Stimulated activated CD4-positive, alpha-beta T cell treated with anti-CD3 and anti-CD28 coated beads, Interleukin-12 subunit alpha, Interleukin-12 subunit beta, amount 100 ng/mL, for 24 hours (primary cell): ENCODE measurements at regions not wholly inside any gene's neighbourhood (a gene's known extent, or its start where the extent isn't known, plus 50 kb on each side); places are given as distances from the start of the nearest gene placed in this dataset.

Source experiments
- DNase-seq, 2 experiments: peaks; one replicate each; pipeline ENCODE4 v3.0.0-alpha.2; 2020; ENCODE audit warnings: low read depth in 2 of 2

DNA sequence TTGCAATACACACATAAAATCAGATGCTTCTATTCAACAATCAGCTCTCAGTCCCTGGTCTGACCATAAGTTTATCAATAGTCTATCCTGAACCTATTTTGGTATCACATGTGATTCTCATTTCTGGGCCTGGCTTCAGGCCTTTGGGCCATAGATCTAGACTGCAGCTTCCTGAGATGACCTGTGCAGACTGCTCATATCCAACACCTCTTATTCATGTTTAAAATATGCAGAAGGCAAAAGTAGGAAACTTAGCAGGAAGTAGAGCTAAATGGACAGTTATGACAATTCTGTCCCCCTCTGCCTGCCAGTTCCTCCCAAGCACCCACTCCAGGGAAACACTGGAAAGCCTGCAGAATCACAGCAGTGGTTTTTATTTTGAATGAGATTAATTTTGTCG, 53.3 kb downstream of the C7orf25 start:
- DNase-seq, result no peak

DNA sequence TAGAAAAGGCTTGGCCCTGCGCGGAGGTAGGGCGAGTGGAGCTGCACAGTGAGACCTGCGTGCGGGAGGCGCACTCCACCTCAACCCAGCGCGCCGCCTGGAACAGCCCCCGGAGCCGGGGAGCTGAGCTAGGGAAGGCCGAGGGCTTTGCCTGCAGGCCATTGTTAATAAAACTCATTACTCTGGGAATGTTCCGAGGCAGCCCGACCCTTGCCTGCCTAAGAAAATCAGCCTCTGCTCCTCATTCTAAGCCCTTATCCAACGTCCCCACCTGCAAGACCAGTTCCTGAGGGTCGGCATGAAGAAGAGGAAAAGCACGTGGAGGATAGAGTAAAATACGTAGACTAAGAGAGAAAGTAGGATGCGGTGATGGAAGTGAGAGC, 55.3 kb downstream of the C7orf25 start:
- DNase-seq, result no peak

DNA sequence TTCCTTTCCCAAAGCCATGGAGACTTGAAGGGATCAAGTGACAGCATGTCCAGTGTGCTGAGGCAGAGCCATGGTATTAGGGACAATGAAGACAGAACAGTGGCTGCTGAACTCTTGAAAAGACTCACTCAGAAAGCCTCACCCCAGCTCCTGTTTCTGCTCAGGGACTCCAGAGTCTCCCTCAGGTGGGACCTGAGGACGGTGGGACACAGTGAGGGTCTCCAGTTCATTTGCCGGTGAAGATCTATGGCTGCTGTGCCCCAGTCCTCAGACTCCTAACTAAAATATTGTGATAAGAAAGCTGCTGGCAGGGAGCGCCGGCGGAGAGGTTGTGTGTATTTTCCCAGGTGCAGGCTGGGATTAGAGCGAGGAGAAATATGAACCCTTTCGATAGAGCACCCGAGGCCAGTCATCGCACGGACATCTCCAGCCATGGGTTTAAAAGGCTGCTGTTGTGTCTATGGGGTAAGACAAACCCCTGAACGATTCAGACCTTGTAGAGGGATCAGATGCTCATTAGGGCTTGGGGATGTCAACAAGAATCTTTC, 57.2 kb downstream of the C7orf25 start:
- DNase-seq, result no peak

DNA sequence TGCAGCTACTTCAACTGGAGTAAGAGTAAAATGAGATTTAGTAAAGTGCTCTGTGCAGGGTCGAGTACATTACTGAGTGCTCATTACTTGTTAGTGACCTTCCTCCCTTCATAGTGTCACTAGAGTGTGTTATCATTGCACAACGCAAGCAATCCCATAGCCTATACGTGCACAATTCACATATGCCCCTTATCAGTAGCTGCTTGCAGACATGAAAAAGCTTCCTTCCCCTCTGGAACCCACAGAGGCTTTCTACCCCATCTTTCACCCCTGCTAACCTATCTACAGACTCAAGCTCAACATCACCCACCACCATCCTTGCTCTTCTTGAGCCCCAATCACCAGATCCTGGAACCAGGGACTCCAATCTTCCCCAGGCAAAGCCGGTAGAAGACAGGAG, 59.3 kb downstream of the C7orf25 start:
- DNase-seq, result no peak

DNA sequence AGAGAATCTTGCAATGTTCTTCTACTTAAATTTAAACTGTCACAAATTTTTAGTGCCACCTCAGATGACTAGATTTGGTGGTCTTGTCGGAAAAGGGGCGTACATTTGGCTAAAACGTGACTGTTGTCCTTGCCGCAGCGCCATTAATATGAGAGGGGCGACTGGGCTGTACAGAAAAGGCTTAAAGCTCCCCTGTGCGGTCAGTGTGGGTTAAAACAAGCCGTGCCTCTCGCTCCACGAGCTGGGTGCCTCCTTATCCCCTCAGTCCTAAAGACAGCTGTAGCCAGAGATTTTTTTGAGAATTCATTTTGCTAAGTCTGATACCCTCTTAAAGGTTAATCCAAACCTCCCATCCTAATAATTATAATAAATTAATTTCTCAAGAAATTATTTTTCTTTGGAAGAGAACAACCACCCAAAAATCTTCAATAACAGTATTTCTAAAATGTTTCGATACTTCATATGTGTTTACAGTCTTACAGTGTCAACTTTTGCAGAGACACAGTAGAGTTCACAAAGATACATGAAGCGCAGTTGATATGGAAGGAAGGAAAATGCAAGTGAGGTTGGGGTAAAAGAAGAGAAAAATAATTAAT, 68.6 kb downstream of the C7orf25 start:
- no peak for DNase-seq

DNA sequence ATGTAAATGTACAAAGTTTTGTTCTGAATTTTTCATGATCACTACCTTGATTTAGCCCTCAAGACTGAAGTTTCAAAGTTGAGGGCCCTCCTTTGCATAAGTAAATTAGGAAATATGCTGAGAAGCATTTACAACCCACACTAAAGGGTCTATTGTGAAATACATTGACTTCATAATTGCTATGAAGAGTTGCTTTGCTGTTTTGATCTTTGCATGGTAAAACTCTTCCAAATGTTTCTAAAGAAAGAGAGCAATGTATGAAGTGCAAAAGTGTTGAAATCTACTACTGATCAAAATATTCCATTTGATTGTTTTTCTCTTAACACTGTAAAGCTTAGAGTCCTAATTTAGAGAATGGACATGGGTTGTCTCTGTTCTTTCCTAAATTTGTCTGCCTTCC, 77.2 kb downstream of the C7orf25 start:
- no peak for DNase-seq

DNA sequence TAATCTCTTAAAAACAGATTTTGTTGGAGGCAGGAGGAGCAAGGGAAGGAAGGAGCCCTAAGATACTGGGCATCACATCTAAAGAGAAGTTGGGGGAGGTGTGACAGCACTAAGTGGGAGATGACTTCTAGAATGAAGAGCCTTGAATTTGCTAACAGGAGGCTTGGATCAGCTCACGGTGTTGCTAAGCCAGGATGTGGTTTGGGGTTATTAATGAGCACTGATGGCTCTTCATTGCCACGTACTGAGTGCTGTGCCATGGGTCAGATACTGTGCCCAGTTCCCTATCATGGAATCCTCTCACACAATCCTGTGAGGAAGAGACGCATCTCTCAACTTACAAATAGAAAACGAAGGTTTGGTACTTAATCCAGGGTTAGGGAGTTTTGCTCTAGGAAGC, 78.5 kb downstream of the C7orf25 start:
- no peak for DNase-seq

DNA sequence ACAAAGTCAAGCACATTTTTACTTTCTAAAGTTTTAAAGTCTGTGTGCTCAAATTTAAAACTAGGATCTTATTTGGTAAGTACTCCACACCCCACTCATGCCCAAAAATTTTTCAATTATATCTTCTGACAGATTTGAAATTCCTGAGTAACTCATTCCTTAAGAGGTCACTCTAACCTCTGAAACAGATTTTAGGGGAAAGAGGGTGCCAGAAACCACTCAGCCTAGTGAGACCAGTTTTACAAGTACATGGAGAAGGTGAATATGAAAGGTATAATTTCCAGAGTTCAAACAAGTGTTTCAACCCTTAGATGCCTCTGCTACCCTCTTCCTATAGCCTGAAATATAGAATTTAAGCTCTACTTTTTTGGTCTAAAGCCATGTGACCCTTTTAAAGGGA, 79.2 kb downstream of the C7orf25 start:
- no peak for DNase-seq

DNA sequence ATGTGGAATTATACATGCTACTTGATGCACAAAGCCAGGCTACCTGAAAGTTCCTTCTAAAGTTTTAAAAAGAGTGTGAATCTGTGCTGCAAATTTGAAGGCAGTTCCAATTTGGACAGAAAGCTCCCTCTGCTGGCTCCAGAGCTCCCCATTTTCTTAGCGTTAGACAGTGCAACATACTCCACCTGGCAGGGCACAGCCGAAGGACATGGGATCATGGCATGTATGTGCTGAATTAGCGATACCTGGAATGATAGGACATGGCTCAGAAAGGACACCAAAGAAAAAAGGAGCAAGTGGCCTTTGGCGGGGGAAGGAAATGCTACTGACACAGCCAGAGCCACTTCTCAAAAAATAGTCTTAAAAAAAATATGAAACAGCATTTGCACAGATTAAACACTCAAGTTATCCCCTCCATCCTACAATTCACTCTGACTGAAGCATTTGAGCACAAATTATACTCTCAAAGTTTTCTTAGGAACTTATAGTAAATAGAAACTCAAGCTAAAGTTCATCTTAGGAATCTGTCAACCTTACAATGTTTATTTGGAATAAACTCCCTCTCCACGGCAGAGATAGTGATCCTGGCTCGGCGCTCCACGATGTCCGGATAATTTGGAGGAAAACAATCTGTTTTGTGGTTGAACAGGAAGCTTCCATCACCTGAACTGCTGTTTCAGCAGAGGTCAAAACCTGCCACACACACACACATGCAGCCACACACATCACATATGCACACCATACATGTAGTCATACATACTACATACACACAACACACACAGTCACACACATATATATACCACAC, 80.0 kb downstream of the C7orf25 start:
- no peak for DNase-seq

DNA sequence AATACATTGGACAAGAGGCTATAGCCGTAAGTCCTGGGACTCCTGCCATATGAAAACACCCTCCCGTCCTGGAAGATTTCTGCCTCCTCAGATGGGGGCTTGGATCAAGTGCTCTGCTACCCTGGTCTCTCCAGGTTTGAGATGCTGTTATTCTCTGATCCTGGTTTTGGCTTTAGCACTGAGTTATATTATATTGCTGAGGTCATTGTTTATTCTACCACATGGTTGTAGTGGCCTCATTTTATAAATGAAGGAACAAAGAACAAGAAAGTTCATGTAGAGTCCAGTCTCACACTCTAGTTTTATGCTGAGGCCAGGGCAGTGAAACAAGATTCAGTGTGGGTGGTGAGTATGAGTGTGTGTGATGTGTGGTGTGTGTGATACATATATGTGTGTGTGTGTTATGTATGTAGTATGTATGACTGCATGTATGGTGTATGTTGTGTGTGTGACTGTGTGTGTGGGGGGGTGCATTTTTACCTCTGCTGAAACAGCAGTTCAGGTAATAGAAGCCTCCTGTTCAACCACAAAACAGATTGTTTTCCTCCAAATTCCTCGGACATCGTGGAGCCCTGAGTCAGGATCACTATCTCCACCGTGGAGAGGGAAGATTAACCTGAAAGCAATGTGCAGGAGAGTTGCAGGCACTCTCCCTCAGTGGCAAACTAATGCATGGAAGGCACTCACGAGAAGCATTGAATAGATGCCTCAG, 80.7 kb downstream of the C7orf25 start:
- no peak for DNase-seq

DNA sequence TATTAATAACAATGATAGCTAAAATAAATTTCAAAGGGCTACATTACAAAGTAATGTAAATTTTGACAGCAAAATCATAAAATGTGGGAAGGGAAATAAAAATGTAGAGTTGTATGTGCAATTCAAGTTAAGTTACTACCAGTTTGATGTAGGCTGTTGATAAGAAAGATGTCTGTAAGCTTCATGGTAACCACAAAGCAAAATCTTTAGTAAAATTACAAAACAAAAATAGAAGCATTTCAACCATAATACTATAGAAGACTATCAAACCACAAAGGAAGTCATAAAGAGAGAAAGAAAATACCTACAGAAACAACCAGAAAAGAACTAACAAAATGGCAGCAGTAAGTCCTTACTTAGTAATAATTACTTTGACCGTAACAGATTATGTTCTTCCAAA, 99.1 kb downstream of the C7orf25 start:
- DNase-seq, result no peak

DNA sequence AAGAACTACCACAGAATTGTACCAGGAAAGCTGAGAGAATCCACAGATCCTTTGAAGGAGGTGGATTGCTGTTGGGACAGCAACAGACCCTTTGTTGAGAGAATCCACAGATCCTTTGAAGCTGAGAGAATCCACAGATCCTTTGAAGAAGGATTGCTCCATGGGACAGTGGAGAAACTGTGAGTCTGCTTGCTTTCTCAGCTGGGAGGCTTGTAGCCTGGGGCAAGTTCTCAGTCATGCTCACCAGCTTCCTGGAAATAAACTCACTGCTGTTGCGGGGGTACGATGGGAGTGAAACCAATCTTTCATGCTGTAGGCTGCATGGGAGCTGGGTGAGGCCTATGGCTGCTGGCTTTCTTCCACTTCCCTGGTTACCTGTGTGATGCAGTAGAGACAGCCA, 106.3 kb downstream of the C7orf25 start:
- no peak for DNase-seq

DNA sequence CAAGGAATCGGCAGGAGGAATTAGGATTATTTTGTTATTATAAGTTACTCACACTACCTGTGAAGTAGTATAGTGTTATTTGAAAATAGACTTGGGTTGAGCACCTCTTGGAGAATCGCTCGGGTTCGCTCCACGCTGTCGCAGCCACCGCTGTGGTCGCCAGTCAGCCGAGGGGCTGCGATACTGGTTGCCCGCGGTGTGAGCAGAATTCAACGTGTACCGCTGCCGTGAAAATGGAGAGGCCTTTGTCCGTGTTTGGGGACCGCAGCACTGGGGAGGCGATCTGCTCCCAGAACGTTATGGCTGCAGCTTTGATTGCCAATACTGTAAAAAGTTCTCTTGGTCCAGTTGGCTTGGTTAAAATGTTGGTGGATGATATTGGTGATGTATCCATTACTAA, 117.2 kb downstream of the C7orf25 start:
- no peak for DNase-seq

DNA sequence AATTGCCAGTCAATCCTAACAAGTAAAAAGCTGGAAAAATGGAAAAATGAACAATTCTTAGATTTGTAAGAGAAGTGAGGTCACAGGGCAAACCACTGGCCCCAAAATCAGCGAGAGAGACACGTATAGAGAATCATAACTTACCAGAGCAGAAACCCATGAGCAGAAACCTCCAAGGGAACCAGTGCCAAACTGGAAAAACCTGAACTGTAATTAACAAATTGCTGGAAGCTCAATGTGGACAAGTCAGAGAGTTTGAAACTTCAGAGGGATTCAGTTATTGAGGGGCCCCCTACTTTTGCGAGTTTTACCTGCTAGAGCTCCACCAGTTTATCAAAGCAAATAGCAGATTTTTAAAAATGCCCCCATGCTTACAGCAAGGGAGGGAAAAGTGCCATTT, 119.0 kb downstream of the C7orf25 start:
- no peak for DNase-seq

DNA sequence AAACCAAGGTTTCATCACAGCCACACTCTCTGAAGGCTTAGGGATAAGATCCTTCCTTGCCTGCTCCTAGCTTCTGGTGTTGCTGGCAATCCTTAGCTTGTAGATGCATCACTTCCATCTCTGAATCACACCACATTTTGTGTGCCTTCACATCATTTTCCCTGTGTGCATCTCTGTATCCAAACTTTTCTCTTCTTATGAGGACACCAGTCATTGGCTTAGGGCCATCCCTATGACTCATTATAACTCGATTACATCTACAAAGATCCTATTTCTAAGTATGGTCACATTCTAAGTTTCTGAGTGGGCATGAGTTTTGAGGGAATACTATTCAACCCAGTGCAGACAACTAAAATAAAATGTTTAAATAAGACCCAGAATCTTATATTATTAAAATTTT, 121.7 kb downstream of the C7orf25 start:
- DNase-seq, result no peak

DNA sequence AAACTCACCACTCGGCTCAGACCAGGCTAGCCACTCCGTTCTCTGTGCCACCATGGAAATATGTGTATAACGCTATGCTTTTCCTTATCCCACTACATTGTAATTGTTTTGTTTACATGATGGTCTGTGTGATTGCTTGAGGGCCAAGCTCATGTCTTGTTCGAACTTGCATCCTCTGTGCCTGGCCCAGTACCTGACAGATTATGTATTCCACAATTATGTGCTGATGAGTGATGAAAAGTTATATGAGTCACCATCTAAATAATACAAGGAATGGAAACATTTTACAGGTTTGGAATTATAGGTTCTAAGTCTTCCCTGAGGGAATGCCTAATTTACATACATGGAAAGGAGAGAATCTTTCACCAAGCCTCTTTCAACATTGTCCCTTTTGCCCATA, 137.4 kb downstream of the C7orf25 start:
- no peak for DNase-seq

DNA sequence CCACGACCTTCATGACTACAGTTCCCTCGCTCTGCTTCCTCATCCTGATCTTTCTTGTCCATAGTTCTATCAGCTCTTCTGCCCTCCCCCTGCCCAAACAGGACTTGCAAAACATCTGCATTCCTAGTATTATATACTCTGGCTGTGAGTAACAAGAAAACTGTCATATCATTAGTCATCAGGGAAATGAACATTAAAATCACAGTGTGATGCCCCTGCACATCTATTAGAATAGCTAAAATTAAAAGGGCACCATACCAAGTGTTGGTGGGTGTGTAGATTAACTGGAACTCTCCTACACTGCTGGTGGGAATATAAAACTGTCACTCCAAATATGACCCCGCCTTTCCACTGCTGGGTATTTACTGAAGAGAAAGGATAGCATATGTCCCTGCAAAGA, 141.8 kb downstream of the C7orf25 start:
- DNase-seq, result no peak

DNA sequence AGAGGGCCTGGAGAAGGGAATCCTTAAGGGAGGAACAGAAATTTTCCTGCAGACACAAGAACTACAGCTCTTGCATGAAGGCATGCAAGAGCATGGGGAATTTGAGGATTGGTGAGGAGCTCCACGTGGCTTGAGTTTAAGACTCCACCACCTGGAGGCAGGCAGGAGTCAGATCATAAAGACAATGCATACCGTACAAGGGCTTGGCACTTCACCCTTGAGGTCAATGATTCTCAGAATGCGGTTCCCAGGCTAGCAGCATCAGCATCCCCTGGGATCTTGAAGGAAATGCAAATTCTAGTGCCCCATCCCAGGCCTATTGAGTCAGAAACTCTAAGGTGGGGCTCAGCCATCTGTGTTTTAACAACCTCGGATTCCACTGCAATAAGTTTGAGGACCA, 143.8 kb downstream of the C7orf25 start:
- DNase-seq, result no peak

DNA sequence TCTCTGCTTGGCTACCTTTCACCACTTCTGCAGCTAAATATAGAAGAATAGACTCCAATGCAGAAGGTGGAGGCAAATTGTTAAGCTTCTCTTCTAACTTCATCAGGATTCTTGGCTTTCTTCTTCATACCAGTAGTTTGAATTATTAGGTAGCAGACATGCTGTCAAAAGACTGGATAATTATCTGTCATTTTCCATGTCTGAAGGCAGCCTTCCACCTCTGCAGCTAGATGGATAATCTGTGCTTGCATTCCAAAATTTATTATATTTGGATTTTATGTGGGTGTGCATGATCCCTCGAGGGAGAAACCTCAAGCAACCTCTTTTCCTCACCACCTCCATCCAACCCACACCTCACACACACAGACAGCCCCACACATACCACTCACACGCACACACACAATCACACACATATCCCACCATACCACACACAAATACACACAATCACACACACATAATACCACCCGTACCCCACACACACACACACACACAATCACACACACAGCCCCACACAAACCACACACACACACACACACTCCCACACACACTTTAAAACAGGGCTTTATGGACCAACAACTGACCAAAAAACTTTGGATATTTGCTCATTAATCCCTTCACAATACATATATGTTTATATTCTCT, 145.0 kb downstream of the C7orf25 start:
- DNase-seq, result no peak

DNA sequence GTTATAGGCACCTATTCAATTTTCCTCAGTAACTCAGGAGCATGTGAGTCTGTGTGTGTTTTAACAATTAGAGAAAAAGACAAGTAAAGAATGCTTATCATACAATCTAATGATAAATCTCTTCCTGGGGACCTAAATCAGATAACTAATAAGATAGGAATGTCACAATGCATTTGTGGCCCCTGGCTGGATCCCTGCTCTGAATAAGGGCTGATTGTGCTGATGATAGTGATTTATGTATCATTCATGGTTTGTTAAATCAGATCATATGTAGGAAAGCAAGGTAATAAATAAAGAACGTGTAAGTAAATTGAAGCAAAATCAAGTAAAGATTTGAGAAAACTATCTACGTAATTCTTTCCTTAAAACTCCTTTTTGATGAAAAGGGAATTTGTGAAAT, 145.9 kb downstream of the C7orf25 start:
- no peak for DNase-seq

DNA sequence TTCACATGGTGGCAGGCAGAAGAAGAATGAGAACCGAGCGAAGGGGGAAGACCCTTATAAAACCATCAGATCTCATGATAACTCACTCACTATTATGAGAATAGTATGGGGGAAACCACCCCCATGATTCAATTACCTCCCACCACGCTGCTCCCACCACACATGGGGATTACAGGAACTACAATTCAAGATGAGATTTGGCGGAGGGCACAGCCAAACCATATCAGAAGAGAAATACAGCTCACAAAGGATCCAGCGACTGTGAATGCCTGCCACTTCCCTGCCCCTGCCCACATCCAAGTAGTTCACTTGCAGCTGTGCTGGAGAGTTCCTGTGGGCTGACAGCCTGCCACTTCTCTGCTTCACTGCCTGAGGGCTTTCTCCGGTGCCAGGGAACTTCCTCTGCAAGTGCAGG, 148.7 kb downstream of the C7orf25 start:
- DNase-seq, result no peak

DNA sequence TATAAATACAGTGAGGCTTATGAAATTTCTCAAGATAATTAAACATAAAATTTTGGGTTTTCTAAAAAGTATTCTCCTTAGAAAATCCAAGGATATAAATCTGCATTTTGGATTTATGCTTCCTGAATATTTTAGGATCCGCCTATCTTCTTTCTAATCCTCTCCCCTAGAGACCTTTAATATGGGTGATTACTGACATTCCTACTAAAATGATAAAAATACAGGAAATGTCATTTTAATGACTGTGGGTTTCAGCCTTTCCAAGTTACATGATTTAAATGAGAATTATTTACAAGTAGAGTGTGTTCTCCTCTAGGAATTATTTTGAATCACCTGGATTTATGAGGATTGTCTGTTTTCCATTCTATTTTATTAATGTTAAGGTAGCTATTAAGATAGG, 150.4 kb downstream of the C7orf25 start:
- no peak for DNase-seq
